ENCODE measurements at regions not wholly inside any gene's neighbourhood (a gene's known extent, or its start where the extent isn't known, plus 50 kb on each side); places are given as distances from the start of the nearest gene placed in this dataset.

GRCh38 chr4:3853388-3854035, 87.3 kb downstream of the ADRA2C start:
- intact Hi-C loops (cut with micrococcal nuclease), result no loop called here
- no peak for DNase-seq
- H3K27me3 ChIP-seq (ENCODE audit: low read depth), result peaks cover 89% of the 10 kb centered on the region

GRCh38 chr4:3854661-3855060, 88.5 kb downstream of the ADRA2C start:
- H3K4me3 ChIP-seq, result no peak overlapping the region
- H3K27me3 ChIP-seq (ENCODE audit: low read depth), result peaks cover 90% of the 10 kb centered on the region
- no peak for TF ChIP-seq CTCF (IDR thresholded peaks at IDR 0.05; ENCODE audit: borderline replicate concordance)
- H3K27ac ChIP-seq (replicated peaks), result no peak overlapping the region
- H3K9me3 ChIP-seq (replicated peaks), result peaks cover 14% of the 10 kb centered on the region
- intact Hi-C loops (cut with micrococcal nuclease), result no loop called here
- DNase-seq, result no peak
- H3K4me1 ChIP-seq, result no peaks in the 10 kb centered on the region
- no peaks in the 10 kb centered on the region for H3K36me3 ChIP-seq

More at GRCh38 chr4:3853388-3854035, 87.3 kb downstream of the ADRA2C start:
- no peaks in the 10 kb centered on the region for H3K36me3 ChIP-seq
- H3K9me3 ChIP-seq (replicated peaks), result peaks cover 18% of the 10 kb centered on the region
- no peak overlapping the region for H3K27ac ChIP-seq (replicated peaks)
- no peak for TF ChIP-seq CTCF (IDR thresholded peaks at IDR 0.05; ENCODE audit: borderline replicate concordance)
- no peaks in the 10 kb centered on the region for H3K4me1 ChIP-seq
- H3K4me3 ChIP-seq, result no peak overlapping the region

GRCh38 chr4:3855646-3856045, 89.5 kb downstream of the ADRA2C start:
- H3K36me3 ChIP-seq, result no peaks in the 10 kb centered on the region
- peaks cover 90% of the 10 kb centered on the region for H3K27me3 ChIP-seq (ENCODE audit: low read depth)
- DNase-seq, result no peak
- intact Hi-C loops (cut with micrococcal nuclease), result no loop called here
- TF ChIP-seq CTCF (IDR thresholded peaks at IDR 0.05; ENCODE audit: borderline replicate concordance), result no peak
- H3K4me1 ChIP-seq, result no peaks in the 10 kb centered on the region
- H3K9me3 ChIP-seq (replicated peaks), result peaks cover 5% of the 10 kb centered on the region
- no peak overlapping the region for H3K27ac ChIP-seq (replicated peaks)
- H3K4me3 ChIP-seq, result no peak overlapping the region

- Histone ChIP-seq H3K4me1 (no peaks in the 10 kb centered on the region), H3K9me3 (replicated peaks) (no peaks in the 10 kb centered on the region), H3K27me3 (ENCODE audit: low read depth) (peaks cover 90% of the 10 kb centered on the region), H3K4me3 (no peak overlapping the region), H3K27ac (replicated peaks) (no peak overlapping the region), H3K36me3 (no peaks in the 10 kb centered on the region)
- DNase-seq, result no peak
- no peak for TF ChIP-seq CTCF (IDR thresholded peaks at IDR 0.05; ENCODE audit: borderline replicate concordance)
- intact Hi-C loops (cut with micrococcal nuclease), result no loop called here
Measured at GRCh38 chr4:3856604-3857204, 90.5 kb downstream of the ADRA2C start.

- intact Hi-C loops (cut with micrococcal nuclease), result no loop called here
- no peak overlapping the region for H3K4me3 ChIP-seq
- H3K36me3 ChIP-seq, result no peaks in the 10 kb centered on the region
- H3K4me1 ChIP-seq, result no peaks in the 10 kb centered on the region
- H3K27me3 ChIP-seq (ENCODE audit: low read depth), result peaks cover 91% of the 10 kb centered on the region
- no peak overlapping the region for H3K27ac ChIP-seq (replicated peaks)
- TF ChIP-seq CTCF (IDR thresholded peaks at IDR 0.05; ENCODE audit: borderline replicate concordance), result no peak
- H3K9me3 ChIP-seq (replicated peaks), result no peaks in the 10 kb centered on the region
- no peak for DNase-seq
Measured at GRCh38 chr4:3857269-3857926, 91.2 kb downstream of the ADRA2C start.

Data from left ventricle myocardium inferior (tissue), 1 donor.